ENCODE measurements at regions not wholly inside any gene's neighbourhood (a gene's known extent, or its start where the extent isn't known, plus 50 kb on each side); places are given as distances from the start of the nearest gene placed in this dataset.

DNA sequence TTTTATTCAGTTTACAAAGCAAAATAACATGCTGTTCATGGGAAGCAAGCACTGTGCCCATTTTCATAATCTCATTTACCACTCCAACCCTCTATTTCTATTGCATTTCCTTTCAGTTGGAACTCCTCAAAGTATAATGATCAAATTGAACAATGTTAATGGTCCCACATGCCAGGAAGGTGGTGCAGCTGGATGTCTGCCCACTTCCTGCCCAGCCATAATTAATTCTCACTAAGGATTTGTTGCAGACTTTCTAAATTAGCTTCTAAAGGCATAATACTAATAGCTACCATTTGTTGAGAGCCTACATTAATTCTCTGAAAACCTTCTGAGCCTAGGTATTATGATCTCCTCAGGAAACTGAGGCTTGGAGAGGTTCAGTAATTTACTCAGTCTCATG is 316.1 kb upstream of the TPM1 start:
- TF ChIP-seq JUND (IDR thresholded peaks at IDR 0.05; ENCODE audit: low read depth): no peak
- in situ Hi-C loops (cut with HindIII; ENCODE audit: low pct_unique_long_range_greater_than_20kb, low sequenced_read_pairs): no loop called here
- no peak for DNase-seq (ENCODE audit: low read depth in 1 of 2, low spot score in 1 of 2)

DNA sequence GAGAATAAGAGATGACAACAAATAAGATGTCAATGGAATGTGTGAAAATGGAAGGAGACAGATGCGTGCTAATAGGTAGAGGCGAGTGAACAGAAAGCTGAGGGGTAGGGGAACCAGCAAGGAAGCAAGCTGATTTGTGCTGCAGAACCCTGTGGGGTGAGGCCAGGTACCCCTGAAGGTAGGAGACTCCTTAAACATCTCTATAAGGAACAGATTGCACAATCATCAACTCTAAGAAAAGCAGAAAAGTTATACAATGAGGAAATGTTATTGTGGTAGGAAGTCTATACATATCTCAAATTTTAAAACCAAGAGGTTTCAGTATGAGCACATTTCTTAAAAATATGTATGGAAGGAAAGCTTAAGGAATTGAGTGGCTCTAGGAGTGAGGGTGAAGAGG is 315.0 kb upstream of the TPM1 start:
- TF ChIP-seq JUND (IDR thresholded peaks at IDR 0.05; ENCODE audit: low read depth): no peak
- in situ Hi-C loops (cut with HindIII; ENCODE audit: low pct_unique_long_range_greater_than_20kb, low sequenced_read_pairs): no loop called here
- DNase-seq (ENCODE audit: low read depth in 1 of 2, low spot score in 1 of 2): no peak

DNA sequence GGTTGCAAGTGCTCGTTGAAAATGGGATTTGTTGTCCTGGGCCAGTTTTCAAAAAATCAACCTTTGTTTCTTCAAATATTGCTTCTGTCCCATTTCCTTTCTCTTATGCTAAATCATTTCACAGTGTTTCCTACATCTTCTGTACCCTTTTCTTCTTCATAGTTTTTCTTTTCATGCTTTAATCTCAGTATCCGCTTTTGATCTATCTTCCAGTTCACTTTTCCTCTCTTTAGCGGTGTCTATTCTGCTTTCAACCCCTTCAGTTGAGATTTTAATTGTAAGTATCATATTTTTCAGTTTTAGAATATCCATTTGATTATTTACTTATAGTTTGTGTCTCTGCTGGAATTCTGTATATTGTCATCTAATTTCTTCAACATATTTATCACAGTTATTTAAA is 311.7 kb upstream of the TPM1 start:
- TF ChIP-seq JUND (IDR thresholded peaks at IDR 0.05; ENCODE audit: low read depth): no peak
- in situ Hi-C loops (cut with HindIII; ENCODE audit: low pct_unique_long_range_greater_than_20kb, low sequenced_read_pairs): no loop called here
- no peak for DNase-seq (ENCODE audit: low read depth in 1 of 2, low spot score in 1 of 2)

DNA sequence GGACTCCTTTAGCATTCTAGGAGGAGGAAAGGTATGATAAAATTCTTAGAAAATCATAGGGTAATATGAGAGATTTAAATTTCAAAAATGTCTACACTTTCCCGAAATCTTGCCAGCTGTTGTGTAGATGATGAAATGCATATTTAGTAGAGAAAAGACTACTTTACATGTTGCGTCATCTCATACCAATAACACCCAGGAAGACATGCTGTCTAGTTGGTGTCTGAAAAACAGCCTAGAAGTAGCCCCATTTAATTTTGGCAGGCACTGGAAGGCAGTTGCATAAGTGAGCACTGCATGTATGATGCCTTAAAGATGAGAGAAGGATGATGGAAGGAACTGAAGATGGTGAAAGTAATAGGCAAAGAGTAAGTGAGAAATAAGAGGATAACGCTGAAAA is 310.5 kb upstream of the TPM1 start:
- no peak for TF ChIP-seq JUND (IDR thresholded peaks at IDR 0.05; ENCODE audit: low read depth)
- in situ Hi-C loops (cut with HindIII; ENCODE audit: low pct_unique_long_range_greater_than_20kb, low sequenced_read_pairs): no loop called here
- DNase-seq (ENCODE audit: low read depth in 1 of 2, low spot score in 1 of 2): no peak

DNA sequence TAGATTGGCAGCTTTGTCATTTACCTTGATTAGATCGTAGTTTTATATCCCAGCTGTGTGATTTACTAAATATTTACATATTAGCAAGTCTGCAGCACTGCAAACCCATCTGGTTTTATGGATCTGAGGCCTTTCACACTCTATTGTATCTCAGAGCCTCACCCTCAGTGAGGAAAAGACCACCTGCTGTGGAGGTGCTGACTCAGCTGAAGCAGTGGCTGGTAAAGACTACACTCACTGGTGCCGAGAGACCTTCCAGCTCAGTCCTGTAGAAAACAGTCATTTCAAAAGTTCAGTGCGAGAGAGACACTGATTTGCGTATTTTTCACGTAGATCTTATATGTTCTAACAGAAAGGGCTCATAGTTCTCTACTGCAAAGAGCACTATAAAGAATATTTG is 307.8 kb upstream of the TPM1 start:
- DNase-seq (ENCODE audit: low read depth in 1 of 2, low spot score in 1 of 2): no peak
- TF ChIP-seq JUND (IDR thresholded peaks at IDR 0.05; ENCODE audit: low read depth): no peak
- in situ Hi-C loops (cut with HindIII; ENCODE audit: low pct_unique_long_range_greater_than_20kb, low sequenced_read_pairs): no loop called here

DNA sequence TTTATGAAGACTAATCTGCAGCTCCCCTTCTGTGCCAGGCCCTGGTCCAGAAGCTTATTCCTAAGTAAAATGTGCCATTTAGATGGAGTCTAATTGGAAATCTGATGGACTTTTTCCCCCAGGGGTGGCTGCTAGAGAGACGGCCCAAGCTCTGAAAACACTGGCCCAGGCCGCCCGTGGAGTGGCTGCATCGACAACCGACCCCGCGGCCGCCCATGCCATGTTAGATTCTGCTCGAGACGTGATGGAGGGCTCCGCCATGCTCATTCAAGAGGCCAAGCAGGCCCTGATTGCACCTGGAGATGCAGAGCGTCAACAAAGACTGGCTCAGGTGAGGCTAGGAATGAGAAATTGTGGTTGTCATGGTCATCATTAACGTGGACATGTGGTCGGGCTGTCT is 305.8 kb upstream of the TPM1 start:
- TF ChIP-seq JUND (IDR thresholded peaks at IDR 0.05; ENCODE audit: low read depth): no peak
- no peak for DNase-seq (ENCODE audit: low read depth in 1 of 2, low spot score in 1 of 2)
- in situ Hi-C loops (cut with HindIII; ENCODE audit: low pct_unique_long_range_greater_than_20kb, low sequenced_read_pairs): no loop called here

DNA sequence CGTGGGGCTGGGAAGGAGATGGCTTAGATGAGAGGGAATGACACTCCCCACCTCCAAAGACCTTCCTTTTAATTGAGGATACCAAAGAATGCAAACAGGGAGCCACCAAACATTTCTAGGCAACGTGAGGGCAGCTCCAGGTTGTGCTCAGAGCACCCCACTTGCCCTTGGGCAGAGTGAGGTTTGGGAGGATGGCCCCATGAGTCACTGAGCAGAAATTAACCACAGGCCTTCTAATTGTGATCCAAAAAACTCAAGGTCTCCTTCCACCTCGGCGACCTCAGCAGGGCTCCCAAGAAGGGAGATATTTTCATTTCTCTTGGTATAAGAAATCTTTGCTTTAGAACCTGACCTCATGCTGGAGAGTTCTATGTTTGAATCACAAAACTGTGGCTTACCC is 305.0 kb upstream of the TPM1 start:
- in situ Hi-C loops (cut with HindIII; ENCODE audit: low pct_unique_long_range_greater_than_20kb, low sequenced_read_pairs): no loop called here
- DNase-seq (ENCODE audit: low read depth in 1 of 2, low spot score in 1 of 2): no peak
- TF ChIP-seq JUND (IDR thresholded peaks at IDR 0.05; ENCODE audit: low read depth): no peak

DNA sequence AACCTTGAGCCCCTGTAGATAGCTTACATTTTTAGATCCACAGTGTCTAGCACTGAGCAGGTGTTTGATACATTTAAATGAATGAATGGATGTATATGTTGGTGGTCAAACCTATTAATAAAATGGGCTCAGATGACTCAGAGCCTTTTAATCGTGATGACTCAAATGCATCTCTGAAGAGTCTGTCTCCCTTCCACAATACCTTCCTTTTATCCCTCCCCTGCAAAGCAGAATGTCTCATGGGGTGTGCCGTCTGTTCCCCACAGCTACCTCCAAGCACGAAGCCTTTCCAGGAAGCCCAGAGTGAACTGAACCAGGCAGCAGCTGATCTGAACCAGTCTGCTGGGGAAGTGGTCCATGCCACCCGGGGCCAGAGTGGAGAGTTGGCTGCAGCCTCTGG is 303.5 kb upstream of the TPM1 start:
- DNase-seq (ENCODE audit: low read depth in 1 of 2, low spot score in 1 of 2): no peak
- no peak for TF ChIP-seq JUND (IDR thresholded peaks at IDR 0.05; ENCODE audit: low read depth)
- in situ Hi-C loops (cut with HindIII; ENCODE audit: low pct_unique_long_range_greater_than_20kb, low sequenced_read_pairs): no loop called here

DNA sequence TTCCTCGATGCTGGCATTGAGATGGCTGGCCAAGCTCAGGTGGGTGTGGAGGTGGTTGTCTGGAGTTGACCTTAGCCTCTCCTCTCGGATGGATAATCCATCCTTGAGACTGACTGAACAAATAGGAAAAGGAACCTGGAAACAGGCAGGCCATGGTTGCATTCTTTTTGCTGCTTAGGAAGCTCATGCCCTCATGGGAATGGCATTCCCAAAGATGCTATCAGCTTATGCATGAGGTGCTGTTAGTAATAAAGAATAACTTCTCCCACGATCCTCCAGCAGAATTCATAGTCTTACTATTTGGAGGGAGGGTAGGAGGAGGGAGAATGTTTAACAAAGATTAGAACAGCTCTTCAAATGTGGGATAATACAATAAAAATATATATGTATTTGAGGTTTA is 303.0 kb upstream of the TPM1 start:
- TF ChIP-seq JUND (IDR thresholded peaks at IDR 0.05; ENCODE audit: low read depth): peak; percentile 54; the same call in 1 of the 2 replicates
- in situ Hi-C loops (cut with HindIII; ENCODE audit: low pct_unique_long_range_greater_than_20kb, low sequenced_read_pairs): no loop called here
- peak; percentile 20 to 65 for DNase-seq (ENCODE audit: low read depth in 1 of 2, low spot score in 1 of 2)

DNA sequence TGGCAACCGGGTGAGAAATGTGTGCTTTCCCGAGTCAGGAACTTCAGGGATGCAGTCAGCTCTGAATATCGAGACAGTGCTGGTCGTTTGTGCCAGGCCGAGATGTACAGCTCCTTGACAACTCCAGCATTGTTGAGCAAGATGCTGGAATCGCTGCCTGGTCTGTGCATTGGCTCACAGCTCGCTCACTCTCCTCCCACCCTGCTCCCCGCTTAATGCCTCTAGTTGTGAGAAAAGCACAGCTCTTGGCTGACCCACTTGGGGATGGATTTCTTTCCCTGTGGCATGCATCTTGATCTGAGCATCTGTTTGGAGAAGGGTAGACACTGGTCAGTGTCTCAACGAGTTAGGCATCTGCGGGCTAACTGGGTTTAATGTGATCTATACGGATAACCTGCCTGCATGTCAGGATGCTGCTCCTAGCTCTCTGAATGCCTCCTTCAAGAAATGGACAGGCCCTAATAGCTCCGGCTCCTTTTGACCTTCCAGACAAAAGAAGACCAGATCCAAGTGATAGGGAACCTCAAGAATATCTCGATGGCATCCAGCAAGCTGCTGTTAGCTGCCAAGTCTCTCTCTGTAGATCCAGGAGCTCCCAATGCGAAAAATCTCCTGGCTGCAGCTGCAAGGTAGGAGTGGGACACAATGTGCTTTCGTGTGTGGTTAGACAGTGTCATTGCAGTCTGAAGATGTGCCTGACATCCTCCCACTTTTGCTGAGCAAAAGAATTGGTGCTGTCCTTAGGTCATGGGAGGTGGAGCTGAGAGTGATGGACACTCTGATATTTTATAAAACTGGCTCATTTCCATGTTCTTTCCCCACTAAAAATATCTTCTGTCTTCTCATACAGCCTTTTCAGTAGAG is 302.2 kb upstream of the TPM1 start:
- no peak for DNase-seq (ENCODE audit: low read depth in 1 of 2, low spot score in 1 of 2)
- in situ Hi-C loops (cut with HindIII; ENCODE audit: low pct_unique_long_range_greater_than_20kb, low sequenced_read_pairs): no loop called here
- TF ChIP-seq JUND (IDR thresholded peaks at IDR 0.05; ENCODE audit: low read depth): no peak

DNA sequence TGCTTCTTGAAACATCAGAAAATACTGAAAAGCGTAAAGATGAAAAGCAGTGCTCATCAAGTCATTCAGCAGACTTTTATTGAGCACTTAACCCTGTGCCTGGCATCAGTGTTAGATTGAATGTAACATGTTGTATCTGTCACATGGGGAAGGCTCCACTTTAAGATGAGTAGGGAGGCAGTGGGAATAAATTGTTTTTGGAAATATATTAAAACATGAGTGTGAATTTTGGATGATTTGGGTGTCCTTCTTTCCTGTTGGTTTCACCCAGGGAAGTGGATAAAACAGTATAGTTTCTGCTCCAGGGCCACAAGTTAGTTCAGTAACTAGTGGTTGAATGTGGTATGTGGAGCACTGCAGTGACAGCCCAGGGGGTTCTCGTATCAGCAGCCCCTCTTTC is 301.4 kb upstream of the TPM1 start:
- no peak for DNase-seq (ENCODE audit: low read depth in 1 of 2, low spot score in 1 of 2)
- in situ Hi-C loops (cut with HindIII; ENCODE audit: low pct_unique_long_range_greater_than_20kb, low sequenced_read_pairs): no loop called here
- TF ChIP-seq JUND (IDR thresholded peaks at IDR 0.05; ENCODE audit: low read depth): no peak

DNA sequence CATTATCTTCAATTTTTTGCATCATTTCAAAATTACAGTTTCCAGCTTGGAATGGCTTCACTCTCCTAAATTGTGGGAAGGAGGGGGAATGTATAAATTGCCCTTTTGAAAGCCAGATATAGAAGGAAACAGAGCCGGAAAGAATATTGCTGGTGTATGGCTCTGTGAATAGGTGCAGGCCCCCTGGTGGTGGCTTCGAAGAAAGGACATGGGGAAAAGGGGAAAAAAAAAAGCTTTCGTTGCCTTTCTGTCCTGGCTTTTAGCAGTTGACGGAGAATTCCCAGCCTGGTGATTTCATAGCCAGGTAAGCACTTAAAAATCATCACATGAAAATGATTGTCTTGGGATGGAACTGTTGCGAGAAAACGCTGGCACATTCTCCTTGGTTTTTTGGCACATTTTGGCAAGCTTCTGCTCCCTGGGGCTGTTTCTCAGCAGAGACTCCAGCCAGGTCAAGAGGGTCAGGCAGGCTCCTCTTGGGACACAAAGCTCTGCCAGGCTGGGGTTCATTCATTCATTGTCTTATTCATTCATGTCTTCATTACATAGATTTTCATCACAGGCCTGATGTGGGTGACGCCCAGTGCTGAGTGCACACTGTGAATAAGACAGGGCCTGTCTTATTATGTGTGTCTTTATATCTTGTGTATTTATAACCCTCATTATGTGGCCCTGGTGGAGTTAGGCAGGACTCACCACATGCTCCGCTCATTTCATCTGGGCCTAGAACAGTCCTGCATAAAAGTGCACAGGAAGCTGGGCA is 300.0 kb upstream of the TPM1 start:
- DNase-seq (ENCODE audit: low read depth in 1 of 2, low spot score in 1 of 2): peak; percentile 24 to 71
- no peak for TF ChIP-seq JUND (IDR thresholded peaks at IDR 0.05; ENCODE audit: low read depth)
- in situ Hi-C loops (cut with HindIII; ENCODE audit: low pct_unique_long_range_greater_than_20kb, low sequenced_read_pairs): no loop called here

DNA sequence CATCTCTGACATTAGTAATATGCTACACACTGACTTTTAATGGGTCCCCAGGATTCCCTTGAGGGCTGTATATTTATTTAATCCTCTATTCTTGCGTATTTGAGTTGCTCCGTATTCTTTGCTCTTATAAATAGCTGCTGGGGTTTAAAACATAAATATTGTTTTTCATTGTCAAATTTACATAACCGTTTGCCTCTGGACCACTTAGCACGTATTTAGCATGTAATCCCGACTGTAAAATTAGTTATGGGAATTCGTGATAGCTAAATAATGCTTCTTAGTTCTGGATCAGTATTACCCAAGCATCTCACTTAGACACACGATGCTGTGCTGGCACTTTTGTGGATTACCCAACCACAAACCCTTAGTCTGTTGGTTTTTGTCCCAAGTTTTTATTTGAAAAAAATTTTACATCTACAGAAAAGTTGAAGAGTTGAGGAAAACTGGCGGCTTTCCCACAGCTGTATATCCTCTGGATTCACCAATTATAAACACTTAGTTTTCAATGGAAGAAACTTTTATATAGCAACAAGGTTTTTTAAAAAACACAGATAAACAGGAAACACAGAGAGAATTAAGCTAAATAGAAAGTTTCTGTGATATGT is 296.8 kb upstream of the TPM1 start:
- no peak for DNase-seq (ENCODE audit: low read depth in 1 of 2, low spot score in 1 of 2)
- no peak for TF ChIP-seq JUND (IDR thresholded peaks at IDR 0.05; ENCODE audit: low read depth)
- in situ Hi-C loops (cut with HindIII; ENCODE audit: low pct_unique_long_range_greater_than_20kb, low sequenced_read_pairs): no loop called here
